ENCODE measurements at regions not wholly inside any gene's neighbourhood (a gene's known extent, or its start where the extent isn't known, plus 50 kb on each side); places are given as distances from the start of the nearest gene placed in this dataset.
"Not testable (repeated sequence)": the region's sequence is repeated elsewhere in the genome, so short reads cannot be mapped to it uniquely, and the experiment has no call there.

DNA sequence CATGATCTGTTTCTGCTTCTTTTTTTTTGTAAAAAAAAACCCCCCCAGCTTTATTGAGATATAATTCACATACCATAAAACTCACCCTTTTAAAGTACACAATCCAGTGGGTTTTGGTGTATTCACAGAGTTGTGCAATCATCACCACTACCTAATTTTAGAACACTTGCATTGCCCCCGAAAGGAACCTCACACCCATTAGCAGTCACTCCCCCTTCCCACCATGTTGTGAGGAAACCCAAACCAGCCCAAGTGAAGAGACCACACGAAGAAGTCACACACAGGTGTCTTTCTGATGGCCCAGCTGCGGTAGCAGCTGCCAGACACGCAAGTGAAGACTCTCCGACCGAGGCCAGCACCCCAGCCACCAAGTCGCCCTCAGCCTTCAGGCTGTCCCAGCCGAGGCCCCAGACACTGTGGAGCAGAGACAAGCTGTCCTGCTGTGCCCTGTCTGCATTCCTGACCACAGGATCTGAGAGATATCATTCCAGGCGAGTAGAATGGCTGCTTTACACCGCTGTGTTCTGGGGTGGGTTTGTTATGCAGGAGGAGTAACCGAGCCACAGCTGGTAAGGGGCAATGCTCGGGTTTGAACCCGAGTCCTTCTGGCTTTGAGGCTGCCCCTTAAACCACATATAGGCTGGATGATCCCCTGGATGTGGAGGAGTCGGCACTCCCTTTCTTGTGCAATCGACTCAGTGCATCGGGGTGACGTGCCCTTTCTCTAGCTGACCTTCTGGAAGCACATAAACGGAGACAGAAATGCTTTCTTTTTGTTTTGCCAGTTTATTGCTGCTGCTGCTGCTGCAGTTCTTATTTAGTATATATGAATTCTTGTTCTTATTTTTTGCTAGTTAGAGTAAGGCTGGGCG, 59.1 kb upstream of the PTPN1 start:
- DNase-seq (ENCODE audit: low read depth) = no peak

DNA sequence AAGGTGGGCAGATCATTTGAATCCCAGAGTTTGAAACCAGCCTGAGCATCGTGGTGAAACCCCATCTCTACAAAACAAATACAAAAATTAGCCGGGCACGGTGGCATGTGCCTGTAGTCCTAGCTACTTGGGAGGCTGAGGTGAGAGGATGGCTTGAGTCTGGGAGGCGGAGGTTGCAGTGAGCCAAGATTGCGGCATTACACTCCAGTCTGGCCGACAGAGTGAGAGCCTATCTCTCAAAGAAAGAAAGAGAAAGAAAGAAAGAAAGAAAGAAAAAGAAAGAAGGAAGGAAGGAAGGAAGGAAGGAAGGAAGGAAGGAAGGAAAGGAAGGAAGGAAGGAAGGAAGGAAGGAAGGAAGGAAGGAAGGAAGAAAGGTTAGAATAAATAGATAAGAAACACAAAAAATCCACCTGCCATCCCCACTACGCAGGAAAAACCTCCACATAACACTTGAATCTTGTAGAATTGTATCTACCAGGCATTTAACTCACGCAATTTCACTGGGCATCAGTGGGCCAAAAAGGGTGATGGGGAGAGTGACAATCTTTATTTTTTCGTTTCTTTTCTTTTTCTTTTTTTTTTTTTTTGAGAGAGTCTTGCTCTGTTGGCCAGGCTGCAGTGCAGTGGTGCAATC, 58.3 kb upstream of the PTPN1 start:
- not testable (repeated sequence) for DNase-seq (ENCODE audit: low read depth)

DNA sequence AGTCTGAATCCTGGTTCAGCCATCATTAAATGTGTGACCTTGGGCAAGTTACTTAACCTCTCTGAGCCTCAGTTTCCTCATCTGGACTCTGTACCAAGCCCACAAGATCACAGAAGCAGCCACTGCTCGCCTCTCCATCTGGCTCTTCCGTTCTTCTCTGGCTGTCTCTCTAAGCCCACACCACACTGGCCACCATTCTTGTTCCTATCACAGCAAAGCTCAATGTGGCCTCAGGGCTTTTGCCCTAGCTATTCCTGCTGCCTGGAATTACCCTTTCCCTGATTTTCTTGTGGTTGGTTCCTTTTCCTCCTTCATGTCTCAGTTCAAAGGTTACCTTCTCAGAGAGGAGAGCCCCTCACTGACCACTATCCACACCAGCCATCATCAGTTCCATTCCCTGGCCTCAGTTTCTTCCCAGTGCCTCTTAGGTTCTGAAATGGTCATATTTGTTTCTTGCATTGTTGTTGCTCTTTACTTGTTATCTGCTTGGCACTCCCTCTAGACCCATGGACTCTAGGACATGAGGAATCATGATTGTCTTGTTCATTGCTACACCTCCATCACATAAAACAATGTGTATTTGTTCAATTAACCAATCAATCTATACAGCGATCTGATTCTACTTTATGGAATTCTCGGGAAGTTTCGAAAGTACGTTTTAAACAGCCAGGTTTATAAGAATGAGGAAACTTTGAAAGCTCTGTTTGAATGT, 56.5 kb upstream of the PTPN1 start:
- no peak for DNase-seq (ENCODE audit: low read depth)

DNA sequence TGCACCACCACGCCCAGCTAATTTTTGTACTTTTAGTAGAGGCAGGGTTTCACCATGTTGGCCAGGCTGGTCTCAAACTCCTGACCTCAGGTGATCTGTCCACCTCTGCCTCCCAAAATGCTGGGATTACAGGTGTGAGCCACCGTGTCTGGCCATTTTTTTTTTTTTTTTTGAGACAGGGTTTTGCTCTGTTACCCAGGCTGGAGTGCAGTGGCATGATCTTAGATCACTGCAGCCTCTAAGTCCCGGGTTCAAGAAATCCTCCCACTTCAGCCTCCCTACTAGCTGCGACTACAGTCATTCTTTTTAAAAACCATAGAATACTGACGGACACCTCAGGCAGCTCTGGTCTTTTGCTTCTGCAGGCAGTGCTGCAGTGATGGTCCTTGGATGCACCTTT, 54.9 kb upstream of the PTPN1 start:
- not testable (repeated sequence) for DNase-seq (ENCODE audit: low read depth)

DNA sequence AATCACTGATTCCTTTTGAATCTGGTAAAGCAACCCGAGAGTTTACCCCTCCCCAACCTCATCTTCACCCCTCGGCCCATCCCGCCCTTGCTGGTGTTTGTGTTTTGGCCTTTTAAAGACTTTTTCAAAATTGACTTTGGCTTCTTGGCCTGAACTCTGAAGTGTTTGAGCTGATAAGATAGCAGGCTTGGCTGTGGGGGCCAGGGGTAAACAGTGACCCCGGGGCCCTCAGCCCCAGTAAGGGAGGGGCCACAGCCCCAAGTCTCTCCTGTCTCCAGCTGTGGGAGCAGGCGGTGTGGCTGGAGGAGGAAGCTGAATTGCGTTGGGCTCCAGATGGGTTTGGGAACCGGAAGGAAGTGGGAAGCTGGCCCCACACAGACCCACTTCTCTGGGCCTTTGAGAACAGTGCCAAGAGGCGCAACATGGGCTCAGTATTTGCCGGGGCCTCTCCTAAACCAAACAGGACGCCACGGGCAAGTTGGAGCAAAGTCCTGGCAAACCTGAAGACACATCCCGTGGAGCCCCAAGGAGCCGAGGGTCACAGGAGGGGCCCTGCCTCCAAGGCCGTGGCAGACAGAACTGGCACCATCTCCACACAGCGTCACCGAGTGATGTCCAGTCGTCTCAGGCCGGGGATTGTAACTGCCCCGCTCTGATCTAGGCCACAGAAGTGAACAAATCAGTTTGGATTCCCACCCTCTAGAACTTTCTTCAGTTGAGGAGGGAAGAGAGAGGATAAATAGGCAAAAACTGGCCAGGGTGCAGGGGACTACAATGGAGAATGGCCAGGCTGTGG, 54.3 kb upstream of the PTPN1 start:
- no peak for DNase-seq (ENCODE audit: low read depth)

DNA sequence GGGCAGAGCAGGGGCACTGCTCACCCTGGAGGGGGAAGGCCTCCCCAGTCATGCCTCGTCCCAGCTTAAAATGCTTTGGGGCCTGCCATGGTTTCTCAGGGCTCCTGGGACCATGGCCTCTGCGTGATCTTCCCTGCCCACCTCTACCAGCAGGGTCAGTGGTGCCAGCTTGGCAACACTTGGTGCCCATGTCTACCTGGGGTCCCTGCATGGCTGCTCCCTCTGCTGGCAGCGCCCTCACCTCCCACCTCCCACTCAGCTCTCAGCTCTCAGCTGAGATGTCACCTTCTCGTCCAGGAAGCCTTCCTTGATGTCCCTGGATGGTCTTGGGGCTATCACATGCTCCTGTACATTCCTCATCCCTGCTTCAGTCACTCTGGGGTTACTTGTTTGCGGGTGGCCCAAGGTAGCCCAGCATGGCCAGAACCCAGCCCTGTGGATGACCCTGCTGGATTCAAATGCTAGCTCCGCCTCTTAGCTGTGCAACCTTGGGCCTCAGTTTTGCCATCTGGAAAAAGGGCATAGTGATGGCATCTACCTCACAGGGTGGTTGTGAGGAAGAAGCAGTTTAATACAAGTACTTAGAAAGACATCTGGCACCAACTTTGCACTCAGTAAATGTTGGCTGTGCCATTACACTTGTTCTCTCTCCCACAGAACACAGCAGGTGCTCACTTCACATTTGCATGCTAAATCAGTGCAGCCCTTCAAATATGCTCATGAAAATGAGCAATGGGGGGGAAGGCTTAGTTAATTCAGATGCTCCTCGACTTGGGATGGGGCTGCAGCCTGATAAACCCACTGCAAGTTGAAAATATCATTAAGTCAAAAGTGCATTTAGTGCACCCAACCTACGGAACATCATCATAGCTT, 53.5 kb upstream of the PTPN1 start:
- no peak for DNase-seq (ENCODE audit: low read depth)

DNA sequence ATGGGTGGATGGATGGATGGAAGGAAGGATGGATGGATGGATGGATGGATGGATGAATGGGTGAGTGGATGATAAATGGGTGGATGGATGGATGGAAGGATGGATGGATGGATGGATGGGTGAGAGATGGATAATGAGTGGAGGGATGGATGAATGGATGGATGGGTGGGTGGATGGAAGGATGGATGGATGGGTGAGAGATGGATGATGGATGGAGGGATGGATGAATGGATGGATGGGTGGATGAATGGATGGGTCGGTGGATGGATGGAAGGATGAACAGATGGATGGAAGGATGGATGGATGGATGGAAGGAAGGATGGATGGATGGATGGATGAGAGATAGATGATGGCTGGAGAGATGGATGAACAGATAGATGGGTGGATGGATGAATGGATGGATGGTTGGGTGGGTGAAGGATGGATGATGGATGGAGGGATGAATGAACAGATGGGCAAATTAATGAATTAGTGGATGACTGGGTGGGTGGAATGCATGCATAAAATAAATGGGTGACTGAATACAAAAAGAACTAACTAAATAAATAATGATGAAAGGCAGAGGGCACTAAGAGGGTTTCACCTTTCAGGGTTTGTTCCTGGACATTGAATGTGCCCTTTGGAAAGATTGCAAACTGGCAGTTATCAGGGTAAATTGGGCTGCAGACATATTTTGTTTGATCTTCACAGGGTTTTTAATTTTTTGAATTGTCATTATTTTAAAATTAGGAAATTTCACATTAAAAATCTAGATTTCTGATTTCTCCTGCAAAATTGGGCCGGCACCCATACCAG, 50.9 kb upstream of the PTPN1 start:
- no peak for DNase-seq (ENCODE audit: low read depth)

DNA sequence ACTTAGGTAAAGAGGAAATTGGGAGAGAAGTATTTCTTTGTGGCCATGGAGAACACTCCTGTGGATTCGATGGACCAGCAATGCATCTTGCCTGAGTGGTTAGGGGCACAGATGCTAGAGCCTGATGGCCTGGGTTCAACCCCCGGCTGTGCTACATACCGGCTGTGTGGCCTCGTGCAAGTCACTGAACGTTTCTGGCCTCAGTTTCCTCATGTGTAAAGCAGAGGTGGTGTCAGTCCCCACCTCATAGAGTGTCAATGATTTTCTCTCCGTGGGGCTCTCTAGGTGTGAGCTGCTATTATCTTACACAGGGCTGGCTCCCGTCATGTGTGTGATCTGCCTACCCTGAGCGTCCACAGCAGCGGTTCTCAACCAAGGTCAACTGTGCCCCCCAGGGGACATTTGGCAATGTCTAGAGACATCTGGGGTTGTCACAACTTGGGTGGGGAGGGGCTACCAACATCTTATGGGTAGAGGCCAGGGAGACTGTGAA, 50.0 kb upstream of the PTPN1 start:
- DNase-seq (ENCODE audit: low read depth) = no peak

Data from stimulated activated CD4-positive, alpha-beta T cell treated with anti-CD3 and anti-CD28 coated beads, Interleukin-2, amount 100 ng/mL, for 4 hours (primary cell).